ENCODE measurements at regions not wholly inside any gene's neighbourhood (a gene's known extent, or its start where the extent isn't known, plus 50 kb on each side); places are given as distances from the start of the nearest gene placed in this dataset.

DNA sequence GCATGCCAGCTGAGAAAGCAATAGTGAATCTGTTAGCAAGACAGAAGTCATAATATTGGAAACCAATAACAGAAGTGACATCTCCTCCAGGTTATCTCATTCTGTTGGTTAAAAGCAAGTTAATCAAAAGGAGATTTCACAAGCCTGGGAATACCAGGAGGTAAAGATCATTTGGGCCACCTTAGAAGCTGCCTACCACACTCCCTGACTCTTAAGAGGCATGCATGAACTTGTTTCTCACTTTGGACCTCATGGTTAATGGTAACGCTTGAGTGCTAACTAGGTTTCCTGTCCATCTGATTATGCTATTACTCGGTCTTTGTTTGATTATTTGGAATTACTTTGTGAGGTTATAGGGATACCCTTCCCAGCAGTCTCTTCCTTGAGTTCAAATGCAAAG lies 650.8 kb upstream of the SGO1 start:
- TF ChIP-seq, protein P1, sequence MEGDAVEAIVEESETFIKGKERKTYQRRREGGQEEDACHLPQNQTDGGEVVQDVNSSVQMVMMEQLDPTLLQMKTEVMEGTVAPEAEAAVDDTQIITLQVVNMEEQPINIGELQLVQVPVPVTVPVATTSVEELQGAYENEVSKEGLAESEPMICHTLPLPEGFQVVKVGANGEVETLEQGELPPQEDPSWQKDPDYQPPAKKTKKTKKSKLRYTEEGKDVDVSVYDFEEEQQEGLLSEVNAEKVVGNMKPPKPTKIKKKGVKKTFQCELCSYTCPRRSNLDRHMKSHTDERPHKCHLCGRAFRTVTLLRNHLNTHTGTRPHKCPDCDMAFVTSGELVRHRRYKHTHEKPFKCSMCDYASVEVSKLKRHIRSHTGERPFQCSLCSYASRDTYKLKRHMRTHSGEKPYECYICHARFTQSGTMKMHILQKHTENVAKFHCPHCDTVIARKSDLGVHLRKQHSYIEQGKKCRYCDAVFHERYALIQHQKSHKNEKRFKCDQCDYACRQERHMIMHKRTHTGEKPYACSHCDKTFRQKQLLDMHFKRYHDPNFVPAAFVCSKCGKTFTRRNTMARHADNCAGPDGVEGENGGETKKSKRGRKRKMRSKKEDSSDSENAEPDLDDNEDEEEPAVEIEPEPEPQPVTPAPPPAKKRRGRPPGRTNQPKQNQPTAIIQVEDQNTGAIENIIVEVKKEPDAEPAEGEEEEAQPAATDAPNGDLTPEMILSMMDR (IDR thresholded peaks at IDR 0.05; ENCODE audit: low read length), result no peak
- TF ChIP-seq EZH2 (optimal IDR thresholded peaks at IDR 0.05; ENCODE audit: low read depth, low read length), result no peak
